ENCODE measurements at regions not wholly inside any gene's neighbourhood (a gene's known extent, or its start where the extent isn't known, plus 50 kb on each side); places are given as distances from the start of the nearest gene placed in this dataset.
A peak's percentile ranks its signal among the peaks of the same experiment; 100 is the strongest.

GRCh38 chr21:18478513-18478912 is 74.9 kb upstream of the TMPRSS15 start:
- no peak for DNase-seq (ENCODE audit: extremely low spot score)
- ChIA-PET POLR2A (no interaction called here), CTCF (no interaction called here)
- TF ChIP-seq BHLHE40 (IDR thresholded peaks at IDR 0.05; ENCODE audit: borderline replicate concordance) (no peak), ELF4 (IDR thresholded peaks at IDR 0.05) (no peak), L3MBTL2 (conservative IDR thresholded peaks at IDR 0.05) (no peak), CTBP1 (IDR thresholded peaks at IDR 0.05; ENCODE audit: borderline replicate concordance) (no peak), NFRKB (IDR thresholded peaks at IDR 0.05) (no peak), SUZ12 (IDR thresholded peaks at IDR 0.05) (no peak), ARNT (IDR thresholded peaks at IDR 0.05) (no peak), ZNF384 (IDR thresholded peaks at IDR 0.05) (no peak), PKNOX1 (IDR thresholded peaks at IDR 0.05) (no peak), SP1 (IDR thresholded peaks at IDR 0.05) (no peak), FOXK2 (IDR thresholded peaks at IDR 0.05) (no peak)

GRCh38 chr21:18488252-18488651 is 84.7 kb upstream of the TMPRSS15 start:
- TF ChIP-seq ELF4 (IDR thresholded peaks at IDR 0.05) (no peak), TARDBP (IDR thresholded peaks at IDR 0.05) (no peak), NFRKB (IDR thresholded peaks at IDR 0.05) (no peak), L3MBTL2 (conservative IDR thresholded peaks at IDR 0.05) (no peak), BHLHE40 (IDR thresholded peaks at IDR 0.05; ENCODE audit: borderline replicate concordance) (no peak), SP1 (IDR thresholded peaks at IDR 0.05) (no peak), LEF1 (IDR thresholded peaks at IDR 0.05; ENCODE audit: borderline replicate concordance) (no peak), PKNOX1 (IDR thresholded peaks at IDR 0.05) (no peak), FOXK2 (IDR thresholded peaks at IDR 0.05) (no peak), FOXA1 (IDR thresholded peaks at IDR 0.05) (no peak), CTBP1 (IDR thresholded peaks at IDR 0.05; ENCODE audit: borderline replicate concordance) (no peak), SUZ12 (IDR thresholded peaks at IDR 0.05) (no peak)
- POLR2A ChIA-PET: no interaction called here
- CTCF ChIA-PET: no interaction called here
- no peak for DNase-seq (ENCODE audit: extremely low spot score)

- DNase-seq (ENCODE audit: extremely low spot score): no peak
- ChIA-PET CTCF (interaction anchor here (0.6 kb wide), 1 partner anchor 1460 kb away, joined by 3 read pairs; no protein-coding TSS in a partner anchor), POLR2A (interaction anchor here (0.7 kb wide), 1 partner anchor 104 kb away, joined by 3 read pairs; no protein-coding TSS in a partner anchor)
- TF ChIP-seq FOXM1 (IDR thresholded peaks at IDR 0.05; ENCODE audit: borderline replicate concordance): no peak
- TF ChIP-seq ELF4 (IDR thresholded peaks at IDR 0.05): no peak
Measured at GRCh38 chr21:18493422-18493821, 89.8 kb upstream of the TMPRSS15 start.

GRCh38 chr21:18495523-18495922 is 91.9 kb upstream of the TMPRSS15 start:
- DNase-seq (ENCODE audit: extremely low spot score): no peak
- TF ChIP-seq SP1 (IDR thresholded peaks at IDR 0.05) (no peak), FOXK2 (IDR thresholded peaks at IDR 0.05) (no peak), ELF4 (IDR thresholded peaks at IDR 0.05) (no peak), FOXM1 (IDR thresholded peaks at IDR 0.05; ENCODE audit: borderline replicate concordance) (no peak)
- CTCF ChIA-PET: no interaction called here
- POLR2A ChIA-PET: no interaction called here

- DNase-seq (ENCODE audit: extremely low spot score): no peak
- POLR2A ChIA-PET: no interaction called here
- TF ChIP-seq TARDBP (IDR thresholded peaks at IDR 0.05) (no peak), ELF4 (IDR thresholded peaks at IDR 0.05) (no peak), CTBP1 (IDR thresholded peaks at IDR 0.05; ENCODE audit: borderline replicate concordance) (no peak), L3MBTL2 (conservative IDR thresholded peaks at IDR 0.05) (no peak), FOXK2 (IDR thresholded peaks at IDR 0.05) (no peak), NFRKB (IDR thresholded peaks at IDR 0.05) (no peak), ARNT (IDR thresholded peaks at IDR 0.05) (no peak), ZNF384 (IDR thresholded peaks at IDR 0.05) (no peak), SUZ12 (IDR thresholded peaks at IDR 0.05) (no peak), FOXA1 (IDR thresholded peaks at IDR 0.05) (no peak), FOXM1 (IDR thresholded peaks at IDR 0.05; ENCODE audit: borderline replicate concordance) (no peak)
- CTCF ChIA-PET: no interaction called here
Measured at GRCh38 chr21:18498431-18498830, 94.8 kb upstream of the TMPRSS15 start.

- POLR2A ChIA-PET: no interaction called here
- peak; percentile 9 for DNase-seq (ENCODE audit: extremely low spot score)
- TF ChIP-seq SP1 (IDR thresholded peaks at IDR 0.05) (no peak), HDGF (IDR thresholded peaks at IDR 0.05; ENCODE audit: borderline replicate concordance) (no peak), FOXM1 (IDR thresholded peaks at IDR 0.05; ENCODE audit: borderline replicate concordance) (no peak), FOXA1 (IDR thresholded peaks at IDR 0.05) (no peak), ZNF384 (IDR thresholded peaks at IDR 0.05) (no peak)
- CTCF ChIA-PET: interaction anchor here (0.6 kb wide), 1 partner anchor 386 kb away, joined by 4 read pairs; no protein-coding TSS in a partner anchor
Measured at GRCh38 chr21:18499761-18500376, 96.3 kb upstream of the TMPRSS15 start.

- CTCF ChIA-PET: no interaction called here
- TF ChIP-seq TARDBP (IDR thresholded peaks at IDR 0.05): no peak
- no peak for TF ChIP-seq FOXM1 (IDR thresholded peaks at IDR 0.05; ENCODE audit: borderline replicate concordance)
- no peak for TF ChIP-seq HDGF (IDR thresholded peaks at IDR 0.05; ENCODE audit: borderline replicate concordance)
- no peak for TF ChIP-seq SP1 (IDR thresholded peaks at IDR 0.05)
- TF ChIP-seq L3MBTL2 (conservative IDR thresholded peaks at IDR 0.05): no peak
- no peak for TF ChIP-seq FOXK2 (IDR thresholded peaks at IDR 0.05)
- no peak for TF ChIP-seq NFRKB (IDR thresholded peaks at IDR 0.05)
- no peak for TF ChIP-seq CTBP1 (IDR thresholded peaks at IDR 0.05; ENCODE audit: borderline replicate concordance)
- TF ChIP-seq BHLHE40 (IDR thresholded peaks at IDR 0.05; ENCODE audit: borderline replicate concordance): no peak
- TF ChIP-seq SUZ12 (IDR thresholded peaks at IDR 0.05): no peak
- TF ChIP-seq FOXA1 (IDR thresholded peaks at IDR 0.05): no peak
- no peak for TF ChIP-seq ELF4 (IDR thresholded peaks at IDR 0.05)
- TF ChIP-seq LEF1 (IDR thresholded peaks at IDR 0.05; ENCODE audit: borderline replicate concordance): no peak
- TF ChIP-seq PKNOX1 (IDR thresholded peaks at IDR 0.05): no peak
- TF ChIP-seq ZNF384 (IDR thresholded peaks at IDR 0.05): no peak
- DNase-seq (ENCODE audit: extremely low spot score): no peak
- POLR2A ChIA-PET: no interaction called here
Measured at GRCh38 chr21:18518054-18518481, 114.5 kb upstream of the TMPRSS15 start.

All from HEK293T (cell line).